Uterus (tissue), 3 donors: ENCODE measurements at regions not wholly inside any gene's neighbourhood (a gene's known extent, or its start where the extent isn't known, plus 50 kb on each side); places are given as distances from the start of the nearest gene placed in this dataset.

ENCODE experiments used
- DNase-seq, 2 donors: peaks; one replicate each; pipeline ENCODE4 v3.0.0-alpha.2; 2019 to 2020
- H3K27ac ChIP-seq, 2 donors: fragments of 200-600 bp; sonication (generic); 1 replicate in 1 of 2; 2 replicates in 1 of 2; pipeline ENCODE4 v1.5.1; 2016 to 2018
- H3K27me3 ChIP-seq, 2 donors: fragments of 200-600 bp; sonication (generic); one replicate each; pipeline ENCODE4 v1.5.1; 2018 to 2019; ENCODE audit warnings: control low read depth in 1 of 2
- H3K36me3 ChIP-seq, 2 donors: fragments of 200-600 bp; sonication (generic); one replicate each; pipeline ENCODE4 v1.5.1; 2019; ENCODE audit warnings: control low read depth in 1 of 2
- H3K4me1 ChIP-seq, 2 donors: fragments of 200-600 bp; sonication (generic); one replicate each; pipeline ENCODE4 v1.5.1; 2018 to 2019; ENCODE audit warnings: control low read depth in 1 of 2
- H3K4me3 ChIP-seq, 2 donors: fragments of 200-600 bp; sonication (generic); 1 replicate in 1 of 2; 2 replicates in 1 of 2; pipeline ENCODE4 v1.5.1; 2018 to 2019; ENCODE audit warnings: mild to moderate bottlenecking in 1 of 2
- H3K9me3 ChIP-seq, 2 donors: fragments of 200-600 bp; sonication (generic); one replicate each; pipeline ENCODE4 v1.5.1; 2019; ENCODE audit warnings: control low read depth in 1 of 2
- POLR2A ChIP-seq, 2 donors: fragments of 450-650 bp; IDR thresholded peaks; one replicate each; pipeline ENCODE4 v1.6.1; 2016; ENCODE audit warnings: antibody characterized with exemption in 2 of 2, mild to moderate bottlenecking in 1 of 2, moderate library complexity in 1 of 2
- intact Hi-C: fragments of 100-400 bp; cut with DNase I; formaldehyde crosslinking; loops from one replicate; pipeline ENCODE4 v1.15.1; 2023; ENCODE audit warnings: low total_unique reads
- TF ChIP-seq, protein P1 (sequence below), 4 experiments: fragments of 200-600 bp in 2 of 4; fragments of 450-650 bp in 2 of 4; sonication (generic) in 2 of 4; IDR thresholded peaks; one replicate each; pipeline ENCODE4 v1.5.1; 2016 to 2019; ENCODE audit warnings: antibody characterized with exemption in 4 of 4, mild to moderate bottlenecking in 2 of 4, moderate library complexity in 1 of 4
- donor health status: DM: yes; HTN: yes; CAD: no.

DNA sequence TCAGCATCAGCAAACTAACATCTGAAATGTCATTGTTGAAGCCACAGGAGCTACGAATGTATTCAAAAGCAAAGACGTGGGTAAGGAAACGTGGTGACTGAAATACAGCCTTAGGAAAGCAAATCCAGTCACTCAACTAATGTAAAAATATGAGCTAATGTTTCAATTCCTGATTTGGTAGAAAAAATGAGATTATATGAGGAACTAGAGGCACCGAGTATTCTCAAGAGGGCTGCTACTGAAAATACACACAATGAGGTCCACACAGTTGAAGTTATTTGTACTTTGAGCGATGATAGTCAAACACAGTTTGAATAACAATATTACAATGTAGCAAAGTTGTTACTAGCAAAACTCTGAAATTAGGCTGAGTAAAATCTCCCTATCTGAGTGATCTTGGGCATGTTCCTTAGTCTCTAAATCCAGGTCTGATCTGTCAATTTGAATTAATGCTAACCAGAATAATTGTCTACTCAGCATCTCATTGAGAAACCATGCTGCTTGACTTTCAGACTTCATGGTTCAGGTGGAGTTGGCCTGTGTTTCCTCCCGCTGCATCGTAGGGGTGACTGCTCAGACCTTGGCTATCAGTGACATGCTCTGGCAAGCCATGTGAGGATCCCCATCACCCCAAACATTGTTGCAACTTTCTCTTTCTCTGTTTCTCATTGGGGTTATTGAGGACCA, 467.1 kb upstream of the SOX5 start:
- no peak for DNase-seq

DNA sequence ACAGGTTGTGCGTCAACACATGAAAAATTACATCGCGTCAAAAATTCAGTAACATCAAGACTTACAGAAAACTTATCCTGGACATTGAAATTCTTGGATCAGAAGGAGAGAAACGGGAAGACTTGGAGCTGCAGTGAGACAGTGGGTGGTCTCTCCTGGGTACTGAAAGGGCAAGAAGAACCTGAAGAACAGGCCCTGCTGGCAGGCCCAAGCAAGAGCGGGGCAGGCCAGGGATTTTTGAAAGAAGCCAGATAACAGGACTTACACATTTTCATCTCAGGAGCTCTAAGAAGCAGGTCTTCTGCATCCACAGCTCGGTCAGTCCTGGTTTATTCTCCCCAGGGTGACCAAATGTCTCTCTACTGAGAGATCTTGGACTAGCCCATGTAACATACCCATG, 466.5 kb upstream of the SOX5 start:
- intact Hi-C loops, result no loop called here
- no peak for TF ChIP-seq POLR2A (IDR thresholded peaks at IDR 0.05)
- TF ChIP-seq, protein P1, sequence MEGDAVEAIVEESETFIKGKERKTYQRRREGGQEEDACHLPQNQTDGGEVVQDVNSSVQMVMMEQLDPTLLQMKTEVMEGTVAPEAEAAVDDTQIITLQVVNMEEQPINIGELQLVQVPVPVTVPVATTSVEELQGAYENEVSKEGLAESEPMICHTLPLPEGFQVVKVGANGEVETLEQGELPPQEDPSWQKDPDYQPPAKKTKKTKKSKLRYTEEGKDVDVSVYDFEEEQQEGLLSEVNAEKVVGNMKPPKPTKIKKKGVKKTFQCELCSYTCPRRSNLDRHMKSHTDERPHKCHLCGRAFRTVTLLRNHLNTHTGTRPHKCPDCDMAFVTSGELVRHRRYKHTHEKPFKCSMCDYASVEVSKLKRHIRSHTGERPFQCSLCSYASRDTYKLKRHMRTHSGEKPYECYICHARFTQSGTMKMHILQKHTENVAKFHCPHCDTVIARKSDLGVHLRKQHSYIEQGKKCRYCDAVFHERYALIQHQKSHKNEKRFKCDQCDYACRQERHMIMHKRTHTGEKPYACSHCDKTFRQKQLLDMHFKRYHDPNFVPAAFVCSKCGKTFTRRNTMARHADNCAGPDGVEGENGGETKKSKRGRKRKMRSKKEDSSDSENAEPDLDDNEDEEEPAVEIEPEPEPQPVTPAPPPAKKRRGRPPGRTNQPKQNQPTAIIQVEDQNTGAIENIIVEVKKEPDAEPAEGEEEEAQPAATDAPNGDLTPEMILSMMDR (IDR thresholded peaks at IDR 0.05), result no peak
- Histone ChIP-seq H3K4me3 (no peak overlapping the region), H3K27ac (no peak overlapping the region), H3K27me3 (no peaks in the 10 kb centered on the region), H3K9me3 (peaks cover 0 to 4% of the 10 kb centered on the region in 2 donors), H3K36me3 (no peaks in the 10 kb centered on the region), H3K4me1 (no peaks in the 10 kb centered on the region)
- DNase-seq, result no peak

More for the DNA sequence above, 467.1 kb upstream of the SOX5 start:
- intact Hi-C loops, result no loop called here
- no peaks in the 10 kb centered on the region for H3K36me3 ChIP-seq
- H3K9me3 ChIP-seq, result peaks cover 0 to 4% of the 10 kb centered on the region in 2 donors
- H3K4me3 ChIP-seq, result no peak overlapping the region
- no peaks in the 10 kb centered on the region for H3K27me3 ChIP-seq
- no peak overlapping the region for H3K27ac ChIP-seq
- H3K4me1 ChIP-seq, result no peaks in the 10 kb centered on the region
- TF ChIP-seq, protein P1 (IDR thresholded peaks at IDR 0.05), result no peak
- TF ChIP-seq POLR2A (IDR thresholded peaks at IDR 0.05), result no peak

DNA sequence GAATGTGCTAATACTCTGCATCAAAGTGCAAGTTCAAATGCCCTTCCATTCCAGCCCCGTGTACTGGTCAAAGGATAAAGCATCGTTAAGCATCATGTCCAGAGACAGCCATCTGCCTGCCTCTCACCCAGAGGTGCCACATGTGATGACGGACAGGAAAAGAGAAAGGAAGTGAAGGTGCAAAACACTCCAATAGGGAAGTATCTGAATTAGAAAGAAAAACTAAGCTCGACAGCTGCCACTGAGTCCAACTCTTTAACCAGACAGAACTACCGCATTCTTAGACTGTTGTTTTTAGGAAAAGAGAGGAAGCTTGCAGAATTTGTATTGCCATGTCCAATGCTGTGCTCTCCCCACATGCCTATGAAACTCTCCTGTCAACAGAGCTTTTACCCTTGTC, 465.0 kb upstream of the SOX5 start:
- TF ChIP-seq, protein P1 (IDR thresholded peaks at IDR 0.05), result no peak
- TF ChIP-seq POLR2A (IDR thresholded peaks at IDR 0.05), result no peak
- no peaks in the 10 kb centered on the region for H3K36me3 ChIP-seq
- no peaks in the 10 kb centered on the region for H3K4me1 ChIP-seq
- intact Hi-C loops, result no loop called here
- H3K4me3 ChIP-seq, result no peak overlapping the region
- no peak for DNase-seq
- no peak overlapping the region for H3K27ac ChIP-seq
- H3K27me3 ChIP-seq, result no peaks in the 10 kb centered on the region
- no peaks in the 10 kb centered on the region for H3K9me3 ChIP-seq

DNA sequence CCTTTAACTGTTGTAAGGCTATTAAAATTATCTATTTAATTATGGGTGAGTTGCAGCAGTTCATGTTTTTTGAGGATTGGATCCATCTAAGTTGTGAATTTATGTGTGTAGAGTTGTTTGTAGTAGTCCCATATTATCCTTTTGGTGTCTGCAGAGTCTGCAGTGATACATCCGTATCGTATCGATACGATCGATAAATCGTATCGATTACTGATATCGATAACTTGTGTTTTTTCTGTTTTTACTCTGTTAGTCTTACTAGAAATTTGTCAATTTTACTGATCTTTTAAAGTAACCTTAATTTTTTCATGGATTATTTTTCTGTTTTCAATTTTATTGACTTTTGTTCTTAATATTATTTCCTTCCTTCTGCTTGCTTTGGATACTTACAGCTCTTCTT, 462.5 kb upstream of the SOX5 start:
- Histone ChIP-seq H3K27me3 (no peaks in the 10 kb centered on the region), H3K36me3 (no peaks in the 10 kb centered on the region), H3K9me3 (no peaks in the 10 kb centered on the region), H3K4me1 (no peaks in the 10 kb centered on the region), H3K4me3 (no peak overlapping the region), H3K27ac (no peak overlapping the region)
- no peak for TF ChIP-seq POLR2A (IDR thresholded peaks at IDR 0.05)
- TF ChIP-seq, protein P1 (IDR thresholded peaks at IDR 0.05), result no peak
- intact Hi-C loops, result no loop called here
- DNase-seq, result no peak

DNA sequence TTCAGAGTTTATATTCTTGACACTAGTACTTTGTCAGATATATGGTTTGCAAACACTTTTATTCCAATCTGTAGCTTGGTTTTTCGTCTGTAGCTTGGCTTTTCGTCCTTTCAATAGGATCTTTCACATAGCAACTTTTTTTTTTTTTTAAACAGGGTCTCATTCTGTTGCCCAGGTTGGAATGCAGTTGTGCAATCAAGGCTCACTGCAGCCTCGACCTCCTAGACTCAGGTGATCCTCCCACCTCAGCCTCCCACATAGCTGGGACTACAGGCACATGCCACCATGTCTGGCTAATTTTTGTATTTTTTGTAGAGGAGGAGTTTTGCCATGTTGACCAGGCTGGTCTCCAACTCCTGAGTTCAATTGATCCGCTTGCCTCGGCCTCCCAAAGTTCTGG, 460.4 kb upstream of the SOX5 start:
- Histone ChIP-seq H3K4me3 (no peak overlapping the region), H3K27ac (no peak overlapping the region), H3K27me3 (no peaks in the 10 kb centered on the region), H3K36me3 (no peaks in the 10 kb centered on the region), H3K4me1 (no peaks in the 10 kb centered on the region), H3K9me3 (no peaks in the 10 kb centered on the region)
- intact Hi-C loops, result no loop called here
- TF ChIP-seq, protein P1 (IDR thresholded peaks at IDR 0.05), result no peak
- no peak for TF ChIP-seq POLR2A (IDR thresholded peaks at IDR 0.05)
- DNase-seq, result no peak
